ENCODE measurements at regions not wholly inside any gene's neighbourhood (a gene's known extent, or its start where the extent isn't known, plus 50 kb on each side); places are given as distances from the start of the nearest gene placed in this dataset.

- H3K27me3 ChIP-seq (ENCODE audit: control insufficient read depth, insufficient read depth, low read length, poor library complexity, severe bottlenecking): no peaks in the 10 kb centered on the region
- no peak overlapping the region for H3K4me3 ChIP-seq (ENCODE audit: insufficient read depth, low read depth, low read length)
- H3K4me1 ChIP-seq (ENCODE audit: control insufficient read depth, insufficient read depth, low read length): no peaks in the 10 kb centered on the region
- WGBS, 2 experiments: 96 to 100% methylated on average over 1 to 2 of the region's 3 CpGs
- H3K36me3 ChIP-seq (ENCODE audit: control insufficient read depth, insufficient read depth, low read length): no peaks in the 10 kb centered on the region
- no peak overlapping the region for H3K27ac ChIP-seq (ENCODE audit: insufficient read depth, low read depth, low read length, poor library complexity, severe bottlenecking)
- no peaks in the 10 kb centered on the region for H3K9me3 ChIP-seq (ENCODE audit: control insufficient read depth, low read length)
Observed at GRCh38 chr6:122143813-122144601, 255.4 kb upstream of the HSF2 start.

GRCh38 chr6:122145246-122145645 lies 254.2 kb upstream of the HSF2 start:
- Histone ChIP-seq H3K9me3 (ENCODE audit: control insufficient read depth, low read length) (no peaks in the 10 kb centered on the region), H3K27ac (ENCODE audit: insufficient read depth, low read depth, low read length, poor library complexity, severe bottlenecking) (no peak overlapping the region), H3K36me3 (ENCODE audit: control insufficient read depth, insufficient read depth, low read length) (no peaks in the 10 kb centered on the region), H3K27me3 (ENCODE audit: control insufficient read depth, insufficient read depth, low read length, poor library complexity, severe bottlenecking) (no peaks in the 10 kb centered on the region), H3K4me1 (ENCODE audit: control insufficient read depth, insufficient read depth, low read length) (no peaks in the 10 kb centered on the region), H3K4me3 (ENCODE audit: insufficient read depth, low read depth, low read length) (no peak overlapping the region)
- WGBS, 2 experiments: 91 to 95% methylated on average over 2 of the region's 2 CpGs

GRCh38 chr6:122145741-122146240 lies 253.7 kb upstream of the HSF2 start:
- no peaks in the 10 kb centered on the region for H3K36me3 ChIP-seq (ENCODE audit: control insufficient read depth, insufficient read depth, low read length)
- H3K27ac ChIP-seq (ENCODE audit: insufficient read depth, low read depth, low read length, poor library complexity, severe bottlenecking): no peak overlapping the region
- no peak overlapping the region for H3K4me3 ChIP-seq (ENCODE audit: insufficient read depth, low read depth, low read length)
- H3K4me1 ChIP-seq (ENCODE audit: control insufficient read depth, insufficient read depth, low read length): no peaks in the 10 kb centered on the region
- 100% methylated on average over 1 to 2 of the region's 2 CpGs for WGBS, 2 experiments
- H3K9me3 ChIP-seq (ENCODE audit: control insufficient read depth, low read length): no peaks in the 10 kb centered on the region
- no peaks in the 10 kb centered on the region for H3K27me3 ChIP-seq (ENCODE audit: control insufficient read depth, insufficient read depth, low read length, poor library complexity, severe bottlenecking)

GRCh38 chr6:122147291-122147690 lies 252.2 kb upstream of the HSF2 start:
- 91 to 92% methylated on average over 3 of the region's 3 CpGs for WGBS, 2 experiments
- Histone ChIP-seq H3K4me3 (ENCODE audit: insufficient read depth, low read depth, low read length) (no peak overlapping the region), H3K9me3 (ENCODE audit: control insufficient read depth, low read length) (no peaks in the 10 kb centered on the region), H3K4me1 (ENCODE audit: control insufficient read depth, insufficient read depth, low read length) (no peaks in the 10 kb centered on the region), H3K27me3 (ENCODE audit: control insufficient read depth, insufficient read depth, low read length, poor library complexity, severe bottlenecking) (no peaks in the 10 kb centered on the region), H3K27ac (ENCODE audit: insufficient read depth, low read depth, low read length, poor library complexity, severe bottlenecking) (no peak overlapping the region), H3K36me3 (ENCODE audit: control insufficient read depth, insufficient read depth, low read length) (no peaks in the 10 kb centered on the region)

- H3K36me3 ChIP-seq (ENCODE audit: control insufficient read depth, insufficient read depth, low read length): no peaks in the 10 kb centered on the region
- H3K9me3 ChIP-seq (ENCODE audit: control insufficient read depth, low read length): no peaks in the 10 kb centered on the region
- no peaks in the 10 kb centered on the region for H3K27me3 ChIP-seq (ENCODE audit: control insufficient read depth, insufficient read depth, low read length, poor library complexity, severe bottlenecking)
- no peak overlapping the region for H3K4me3 ChIP-seq (ENCODE audit: insufficient read depth, low read depth, low read length)
- no CpG with 5 or more reads among the region's 1 CpG for WGBS, 2 experiments
- H3K4me1 ChIP-seq (ENCODE audit: control insufficient read depth, insufficient read depth, low read length): peaks cover 5% of the 10 kb centered on the region
- H3K27ac ChIP-seq (ENCODE audit: insufficient read depth, low read depth, low read length, poor library complexity, severe bottlenecking): no peak overlapping the region
Observed at GRCh38 chr6:122151066-122151465, 248.4 kb upstream of the HSF2 start.

- Histone ChIP-seq H3K27ac (ENCODE audit: insufficient read depth, low read depth, low read length, poor library complexity, severe bottlenecking) (no peak overlapping the region), H3K4me3 (ENCODE audit: insufficient read depth, low read depth, low read length) (no peak overlapping the region), H3K27me3 (ENCODE audit: control insufficient read depth, insufficient read depth, low read length, poor library complexity, severe bottlenecking) (no peaks in the 10 kb centered on the region), H3K9me3 (ENCODE audit: control insufficient read depth, low read length) (no peaks in the 10 kb centered on the region), H3K36me3 (ENCODE audit: control insufficient read depth, insufficient read depth, low read length) (no peaks in the 10 kb centered on the region), H3K4me1 (ENCODE audit: control insufficient read depth, insufficient read depth, low read length) (peaks cover 5% of the 10 kb centered on the region)
- WGBS, 2 experiments: 100% methylated on average over 1 of the region's 1 CpG; no CpG with 5 or more reads in 1 of the 2 experiments
Observed at GRCh38 chr6:122151763-122152162, 247.7 kb upstream of the HSF2 start.

GRCh38 chr6:122153557-122153956 lies 245.9 kb upstream of the HSF2 start:
- Histone ChIP-seq H3K27me3 (ENCODE audit: control insufficient read depth, insufficient read depth, low read length, poor library complexity, severe bottlenecking) (no peaks in the 10 kb centered on the region), H3K36me3 (ENCODE audit: control insufficient read depth, insufficient read depth, low read length) (no peaks in the 10 kb centered on the region), H3K4me1 (ENCODE audit: control insufficient read depth, insufficient read depth, low read length) (peaks cover 5% of the 10 kb centered on the region), H3K27ac (ENCODE audit: insufficient read depth, low read depth, low read length, poor library complexity, severe bottlenecking) (no peak overlapping the region), H3K4me3 (ENCODE audit: insufficient read depth, low read depth, low read length) (no peak overlapping the region), H3K9me3 (ENCODE audit: control insufficient read depth, low read length) (no peaks in the 10 kb centered on the region)
- 66 to 69% methylated on average over 3 of the region's 3 CpGs for WGBS, 2 experiments

- WGBS, 2 experiments: 80 to 100% methylated on average over 1 of the region's 1 CpG
- Histone ChIP-seq H3K27ac (ENCODE audit: insufficient read depth, low read depth, low read length, poor library complexity, severe bottlenecking) (no peak overlapping the region), H3K9me3 (ENCODE audit: control insufficient read depth, low read length) (no peaks in the 10 kb centered on the region), H3K4me1 (ENCODE audit: control insufficient read depth, insufficient read depth, low read length) (peaks cover 5% of the 10 kb centered on the region), H3K27me3 (ENCODE audit: control insufficient read depth, insufficient read depth, low read length, poor library complexity, severe bottlenecking) (no peaks in the 10 kb centered on the region), H3K4me3 (ENCODE audit: insufficient read depth, low read depth, low read length) (no peak overlapping the region), H3K36me3 (ENCODE audit: control insufficient read depth, insufficient read depth, low read length) (no peaks in the 10 kb centered on the region)
Observed at GRCh38 chr6:122154155-122154554, 245.3 kb upstream of the HSF2 start.

GRCh38 chr6:122154912-122155575 lies 244.4 kb upstream of the HSF2 start:
- Histone ChIP-seq H3K4me1 (ENCODE audit: control insufficient read depth, insufficient read depth, low read length) (peaks cover 5% of the 10 kb centered on the region), H3K9me3 (ENCODE audit: control insufficient read depth, low read length) (no peaks in the 10 kb centered on the region), H3K27ac (ENCODE audit: insufficient read depth, low read depth, low read length, poor library complexity, severe bottlenecking) (no peak overlapping the region), H3K36me3 (ENCODE audit: control insufficient read depth, insufficient read depth, low read length) (no peaks in the 10 kb centered on the region), H3K4me3 (ENCODE audit: insufficient read depth, low read depth, low read length) (no peak overlapping the region), H3K27me3 (ENCODE audit: control insufficient read depth, insufficient read depth, low read length, poor library complexity, severe bottlenecking) (no peaks in the 10 kb centered on the region)
- 93 to 98% methylated on average over 1 of the region's 2 CpGs for WGBS, 2 experiments

- Histone ChIP-seq H3K27ac (ENCODE audit: insufficient read depth, low read depth, low read length, poor library complexity, severe bottlenecking) (no peak overlapping the region), H3K36me3 (ENCODE audit: control insufficient read depth, insufficient read depth, low read length) (no peaks in the 10 kb centered on the region), H3K4me1 (ENCODE audit: control insufficient read depth, insufficient read depth, low read length) (no peaks in the 10 kb centered on the region), H3K27me3 (ENCODE audit: control insufficient read depth, insufficient read depth, low read length, poor library complexity, severe bottlenecking) (no peaks in the 10 kb centered on the region), H3K4me3 (ENCODE audit: insufficient read depth, low read depth, low read length) (no peak overlapping the region), H3K9me3 (ENCODE audit: control insufficient read depth, low read length) (no peaks in the 10 kb centered on the region)
- 94 to 95% methylated on average over 5 of the region's 5 CpGs for WGBS, 2 experiments
Observed at GRCh38 chr6:122161136-122161535, 238.3 kb upstream of the HSF2 start.
